HepG2 (cell line): ENCODE measurements at regions not wholly inside any gene's neighbourhood (a gene's known extent, or its start where the extent isn't known, plus 50 kb on each side); places are given as distances from the start of the nearest gene placed in this dataset.

ENCODE experiments used
- ATAC-seq: fragments of 200-7000 bp; cut with Tn5 transposase; 3 replicates; pipeline ENCODE4 v1.9.1; 2020; ENCODE audit warnings: mild to moderate bottlenecking, moderate library complexity
- BruUV-seq: library from RNA; stranded (reverse); fragments of 400-500 nt; replicated peaks from 2 replicates; lab custom pipeline; 2021; lab: Mats Ljungman, UMichigan
- CTCF ChIA-PET: fragments of 300-600 bp; formaldehyde crosslinking; extraction: SDS; loops from one replicate; lab custom pipeline; 2021; ENCODE audit warnings: low total read pairs, inconsistent platforms, low intra/inter-chr PET ratio; lab: Yijun Ruan, JAX
- POLR2A ChIA-PET: fragments of 350-600 bp; sonication (Branson Sonifier 250); formaldehyde crosslinking; loops from one replicate; lab custom pipeline; 2020; ENCODE audit warnings: antibody characterized with exemption, inconsistent platforms; lab: Yijun Ruan, JAX
- DNase-seq: peaks from one replicate; pipeline ENCODE4 v3.0.0-alpha.2; 2015; ENCODE audit warnings: low spot score
- FAIRE-seq: peaks from 3 replicates; lab custom pipeline; 2011; peaks lifted over from hg19 to GRCh38; lab: Jason Lieb, UNC
- H2AFZ ChIP-seq: one replicate; pipeline ENCODE4 v1.6.1; 2011; ENCODE audit warnings: low read length, inconsistent platforms
- H3K27ac ChIP-seq: fragments of 300-600 bp; 3 replicates; pipeline ENCODE4 v1.8.0; 2011; ENCODE audit warnings: mixed run types, mild to moderate bottlenecking, mixed read lengths, low read length, inconsistent platforms; ENCODE audit not compliant: insufficient read depth; ENCODE audit errors: extremely low read length
- H3K27me3 ChIP-seq, 2 experiments: fragments of 200-600 bp in 1 of 2; 2 replicates in 1 of 2; 3 replicates in 1 of 2; pipeline versions ENCODE4 v1.6.0 to v1.8.0; 2011; ENCODE audit warnings: low read length in 2 of 2, mild to moderate bottlenecking in 2 of 2, moderate library complexity in 2 of 2, inconsistent platforms in 1 of 2; ENCODE audit not compliant: insufficient read depth in 2 of 2, control insufficient read depth in 1 of 2
- H3K36me3 ChIP-seq, 2 experiments: fragments of 200-600 bp in 1 of 2; replicated peaks in 1 of 2; 2 replicates in 1 of 2; 3 replicates in 1 of 2; pipeline versions ENCODE4 v1.5.1 to v1.8.0; 2011; ENCODE audit warnings: low read length in 2 of 2, inconsistent platforms in 1 of 2; ENCODE audit not compliant: insufficient read depth in 2 of 2, control insufficient read depth in 1 of 2
- H3K4me1 ChIP-seq: 2 replicates; pipeline ENCODE4 v1.5.1; 2012; ENCODE audit warnings: low read length, inconsistent platforms; ENCODE audit not compliant: insufficient read depth
- H3K4me2 ChIP-seq: 2 replicates; pipeline ENCODE4 v1.6.0; 2011; ENCODE audit warnings: low read depth, low read length, inconsistent platforms
- H3K4me3 ChIP-seq, 3 experiments: fragments of 200-600 bp in 1 of 3; sonication (generic), shearing (Covaris generic) in 1 of 3; replicated peaks in 1 of 3; 2 replicates each; pipeline ENCODE4 v1.5.1; 2011 to 2016; ENCODE audit warnings: low read length in 3 of 3, inconsistent platforms in 2 of 3, low read depth in 2 of 3, mild to moderate bottlenecking in 2 of 3, control low read depth in 1 of 3, mixed read lengths in 1 of 3; ENCODE audit not compliant: insufficient read depth in 1 of 3
- H3K79me2 ChIP-seq: one replicate; pipeline ENCODE4 v1.6.1; 2011; ENCODE audit warnings: low read length, inconsistent platforms; ENCODE audit not compliant: insufficient read depth
- H3K9ac ChIP-seq: 2 replicates; pipeline ENCODE4 v1.6.0; 2011; ENCODE audit warnings: mild to moderate bottlenecking, low read depth, low read length, inconsistent platforms; ENCODE audit not compliant: insufficient read depth
- H3K9me3 ChIP-seq: 2 replicates; pipeline ENCODE4 v1.5.1; 2012; ENCODE audit warnings: mild to moderate bottlenecking, low read length
- H4K20me1 ChIP-seq: 2 replicates; pipeline ENCODE4 v1.6.0; 2011; ENCODE audit warnings: inconsistent platforms, mild to moderate bottlenecking, low read length, moderate library complexity; ENCODE audit not compliant: insufficient read depth
- ARNT ChIP-seq: fragments of 450-650 bp; IDR thresholded peaks from 2 replicates; pipeline ENCODE4 v1.6.1; 2017
- ATAD3A ChIP-seq: sonication (generic); formaldehyde crosslinking; IDR thresholded peaks from 2 replicates; pipeline ENCODE4 v1.4.0; 2020; ENCODE audit warnings: missing genetic modification reagents
- EP300 ChIP-seq, 3 experiments: sonication (generic) in 1 of 3; formaldehyde crosslinking in 1 of 3; IDR thresholded peaks; 2 replicates each; pipeline versions ENCODE4 v1.5.1 to v1.6.1; 2011 to 2020; ENCODE audit warnings: low read depth in 2 of 3, low read length in 2 of 3, borderline replicate concordance in 1 of 3, improper control_type of control experiment in 1 of 3, mild to moderate bottlenecking in 1 of 3, missing genetic modification reagents in 1 of 3, moderate library complexity in 1 of 3
- FOXA1 ChIP-seq, 2 experiments: fragments of 450-650 bp in 1 of 2; sonication (generic) in 1 of 2; formaldehyde crosslinking in 1 of 2; IDR thresholded peaks; 2 replicates each; pipeline versions ENCODE4 v1.4.0 to v1.6.1; 2016 to 2020; ENCODE audit warnings: missing genetic modification reagents in 1 of 2
- FOXJ3 ChIP-seq: sonication (generic); formaldehyde crosslinking; IDR thresholded peaks from 2 replicates; pipeline ENCODE4 v1.4.0; 2020; ENCODE audit warnings: missing genetic modification reagents, mild to moderate bottlenecking, borderline replicate concordance
- FOXP4 ChIP-seq: sonication (generic); formaldehyde crosslinking; IDR thresholded peaks from 2 replicates; pipeline ENCODE4 v1.4.0; 2020; ENCODE audit warnings: missing genetic modification reagents
- HNF1B ChIP-seq: sonication (generic); formaldehyde crosslinking; IDR thresholded peaks from 2 replicates; pipeline ENCODE4 v1.5.1; 2020; ENCODE audit warnings: mild to moderate bottlenecking, moderate library complexity, missing genetic modification reagents
- KMT2B ChIP-seq: IDR thresholded peaks from 2 replicates; pipeline ENCODE4 v1.6.1; 2016; ENCODE audit warnings: missing genetic modification reagents, missing compliant biosample characterization
- NCOA2 ChIP-seq: sonication (generic); formaldehyde crosslinking; IDR thresholded peaks from 2 replicates; pipeline ENCODE4 v1.8.0; 2022; ENCODE audit warnings: inconsistent platforms
- NFE2 ChIP-seq: sonication (generic); formaldehyde crosslinking; IDR thresholded peaks from 2 replicates; pipeline ENCODE4 v1.4.0; 2020; ENCODE audit warnings: missing genetic modification reagents
- RARG ChIP-seq: sonication (generic); formaldehyde crosslinking; IDR thresholded peaks from 2 replicates; pipeline ENCODE4 v1.4.0; 2020; ENCODE audit warnings: low read depth, mild to moderate bottlenecking, missing genetic modification reagents
- ZNF136 ChIP-seq: sonication (generic); formaldehyde crosslinking; IDR thresholded peaks from 2 replicates; pipeline ENCODE4 v1.8.1; 2022; ENCODE audit warnings: low read depth, mild to moderate bottlenecking, moderate library complexity, missing genetic modification reagents
- ZNF30 ChIP-seq: sonication (generic); formaldehyde crosslinking; IDR thresholded peaks from 2 replicates; pipeline ENCODE4 v1.5.0; 2020; ENCODE audit warnings: mild to moderate bottlenecking, missing genetic modification reagents
- ZNF335 ChIP-seq: sonication (generic); formaldehyde crosslinking; IDR thresholded peaks from 2 replicates; pipeline ENCODE4 v1.4.0; 2020; ENCODE audit warnings: missing genetic modification reagents
- ZNF430 ChIP-seq: sonication (generic); formaldehyde crosslinking; IDR thresholded peaks from 2 replicates; pipeline ENCODE4 v1.9.0; 2021; ENCODE audit warnings: mild to moderate bottlenecking, missing genetic modification reagents
- ZNF614 ChIP-seq: IDR thresholded peaks from 2 replicates; pipeline ENCODE4 v1.6.1; 2018; ENCODE audit warnings: missing biosample characterization, missing genetic modification reagents, inconsistent platforms, borderline replicate concordance
- ZNF644 ChIP-seq: IDR thresholded peaks from 2 replicates; pipeline ENCODE4 v1.6.1; 2016; ENCODE audit warnings: low read depth
- WGBS: methylation state at CpG from one replicate; pipeline ENCODE4 v1.1.6; 2017; ENCODE audit warnings: low lambda C conversion rate; 5-methylcytosine and 5-hydroxymethylcytosine counted together
- in situ Hi-C: cut with HindIII; loops from 2 replicates; pipeline ENCODE4 v1.10.0; 2017; ENCODE audit warnings: low pct_unique_long_range_greater_than_20kb; ENCODE audit not compliant: extremely low pct_ligation_motif_present
- intact Hi-C: fragments of 100-400 bp; cut with micrococcal nuclease; formaldehyde crosslinking; loops from one replicate; pipeline ENCODE4 v1.10.0; 2022; ENCODE audit not compliant: unreplicated experiment

- in situ Hi-C loops, result no loop called here
- CTCF ChIA-PET, result no interaction called here
- Histone ChIP-seq H3K27me3 (peaks cover 0 to 8% of the 10 kb centered on the region in 2 experiments; a peak in 1 of 5 replicates), H2AFZ (no peak overlapping the region), H3K27ac (no peak overlapping the region), H3K4me2 (no peak overlapping the region), H3K36me3 (no peaks in the 10 kb centered on the region), H3K79me2 (no peaks in the 10 kb centered on the region), H3K4me3 (no peak overlapping the region), H4K20me1 (no peaks in the 10 kb centered on the region), H3K9ac (no peak overlapping the region), H3K4me1 (no peaks in the 10 kb centered on the region), H3K9me3 (no peaks in the 10 kb centered on the region)
- 5% methylated on average over 1 of the region's 1 CpG for WGBS
- TF ChIP-seq ATAD3A (CRISPR knock-in tag) (no peak), ZNF335 (no peak)
- intact Hi-C loops, result no loop called here
- FAIRE-seq (no peak), ATAC-seq (no peak), DNase-seq (no peak)
- POLR2A ChIA-PET, result no interaction called here
- no TSS peak for BruUV-seq
Observed at GRCh38 chr13:34611671-34612070, 330.4 kb upstream of the NBEA start.

- no peak overlapping the region for H2AFZ ChIP-seq
- H3K4me3 ChIP-seq, result no peak overlapping the region
- no peaks in the 10 kb centered on the region for H3K79me2 ChIP-seq
- DNase-seq (no peak), ATAC-seq (no peak), FAIRE-seq (no peak)
- H3K9ac ChIP-seq, result no peak overlapping the region
- no peaks in the 10 kb centered on the region for H3K9me3 ChIP-seq
- BruUV-seq, result no TSS peak
- CTCF ChIA-PET, result no interaction called here
- peaks cover 0 to 6% of the 10 kb centered on the region in 2 experiments; a peak in 2 of 5 replicates for H3K27me3 ChIP-seq
- no peak overlapping the region for H3K4me2 ChIP-seq
- in situ Hi-C loops, result no loop called here
- POLR2A ChIA-PET, result no interaction called here
- H3K27ac ChIP-seq, result no peak overlapping the region
- 25% methylated on average over 7 of the region's 7 CpGs for WGBS
- intact Hi-C loops, result no loop called here
- H4K20me1 ChIP-seq, result no peaks in the 10 kb centered on the region
- H3K4me1 ChIP-seq, result no peaks in the 10 kb centered on the region
- H3K36me3 ChIP-seq, result no peaks in the 10 kb centered on the region
- TF ChIP-seq ARNT (no peak), ZNF614 (CRISPR knock-in tag) (no peak), HNF1B (no peak), EP300 (IDR thresholded peaks at IDR 0.05; ENCODE audit: low read depth in 2 of 2, low read length in 2 of 2) (no peak), EP300 (CRISPR knock-in tag; IDR thresholded peaks at IDR 0.05; ENCODE audit: borderline replicate concordance) (no peak), KMT2B (CRISPR knock-in tag) (no peak), FOXA1 (IDR thresholded peaks at IDR 0.05) (no peak), FOXA1 (CRISPR knock-in tag; IDR thresholded peaks at IDR 0.05) (no peak), ZNF644 (no peak), ZNF136 (no peak), FOXP4 (CRISPR knock-in tag) (no peak), FOXJ3 (no peak), ZNF430 (no peak), NFE2 (CRISPR knock-in tag) (no peak), NCOA2 (no peak), RARG (no peak), ZNF30 (no peak)
Observed at GRCh38 chr13:34617473-34618083, 324.5 kb upstream of the NBEA start.
